ENCODE measurements at regions not wholly inside any gene's neighbourhood (a gene's known extent, or its start where the extent isn't known, plus 50 kb on each side); places are given as distances from the start of the nearest gene placed in this dataset.
"Not testable (repeated sequence)": the region's sequence is repeated elsewhere in the genome, so short reads cannot be mapped to it uniquely, and the experiment has no call there.

DNA sequence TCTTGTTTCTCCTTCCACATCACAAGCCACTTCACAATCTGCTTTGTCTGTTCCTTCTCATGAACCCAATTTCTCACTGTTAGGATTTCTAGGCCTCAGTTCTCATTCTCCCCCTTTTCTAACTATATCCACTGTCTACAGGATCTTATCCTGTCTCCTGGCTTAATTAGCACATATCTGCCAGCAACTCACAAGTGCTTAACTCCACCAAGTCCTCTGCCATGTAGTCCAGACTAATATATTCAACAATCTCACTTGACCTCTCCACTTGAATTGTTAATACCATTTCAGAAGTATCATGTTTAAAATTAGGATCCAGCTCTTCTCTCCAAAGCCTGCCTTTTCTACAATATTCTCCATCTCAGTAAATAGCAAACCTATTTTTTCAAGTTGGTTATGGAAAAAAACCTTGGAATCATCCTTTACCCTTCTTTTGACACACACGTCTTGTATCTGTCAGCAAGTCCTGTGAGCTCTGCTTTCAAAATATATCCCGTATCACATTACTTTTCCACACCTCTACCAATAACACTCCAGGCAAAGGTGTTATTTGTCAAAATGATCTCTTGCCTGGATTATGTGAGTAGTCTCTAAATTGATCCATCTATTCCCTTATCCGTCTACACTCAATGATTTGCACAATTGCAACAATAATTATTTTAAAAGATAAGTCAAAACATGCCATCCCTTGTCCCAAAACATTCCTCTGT is 127.2 kb upstream of the SLIT2 start:
- no peak for DNase-seq

DNA sequence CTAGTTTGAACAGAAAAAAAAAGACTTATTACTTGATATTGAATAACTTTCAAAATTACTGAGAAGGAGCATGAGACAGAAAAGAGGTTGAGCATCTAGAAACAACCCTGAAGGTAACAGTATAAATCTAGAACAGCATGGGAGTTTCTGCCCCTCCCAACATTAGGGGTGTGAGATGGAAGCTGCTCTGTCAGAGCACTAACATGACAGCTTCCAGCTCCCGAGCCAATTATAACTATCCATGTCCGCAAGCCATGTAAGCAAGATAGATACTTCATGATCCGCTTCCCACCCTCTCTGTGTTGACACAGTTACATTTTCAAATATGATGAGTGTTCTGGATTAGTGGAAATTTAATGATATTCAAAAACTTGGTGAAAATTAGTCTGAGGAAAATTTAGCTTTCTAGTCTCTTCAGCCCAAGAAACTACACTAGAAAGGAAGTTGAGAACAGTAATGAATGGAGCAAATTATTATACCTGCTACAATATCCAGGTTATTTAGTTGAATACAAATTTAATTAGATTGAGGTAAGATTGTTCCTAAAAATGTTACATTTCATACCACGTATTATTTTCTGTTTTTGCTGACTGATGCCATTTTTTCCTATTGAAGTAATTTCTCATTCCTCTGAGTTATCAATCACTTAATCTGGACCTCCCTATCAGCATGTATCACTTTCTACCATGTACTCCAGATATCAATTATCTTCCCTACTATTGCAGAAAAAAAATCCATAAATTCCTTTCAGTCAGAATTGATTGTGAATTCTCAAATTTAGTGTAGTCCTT is 129.3 kb upstream of the SLIT2 start:
- no peak for DNase-seq

DNA sequence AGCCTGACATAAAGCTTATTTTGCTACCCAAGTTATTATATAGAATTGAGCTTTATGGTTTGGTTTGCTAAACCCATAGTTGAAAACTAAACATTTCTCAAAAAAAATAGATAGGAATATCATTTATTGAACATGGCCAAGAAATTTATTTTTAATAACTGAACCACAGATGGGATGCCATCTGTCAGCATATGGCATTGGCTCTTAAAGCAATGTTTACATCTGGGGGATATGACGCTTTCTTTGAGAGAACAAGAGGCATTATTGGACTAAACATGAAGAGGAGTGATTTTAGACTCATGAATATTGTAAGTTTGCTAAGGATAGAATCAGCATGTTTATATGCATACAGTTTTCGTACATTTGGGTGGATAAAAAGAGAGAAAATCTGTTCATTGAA is 132.6 kb upstream of the SLIT2 start:
- DNase-seq, result no peak

DNA sequence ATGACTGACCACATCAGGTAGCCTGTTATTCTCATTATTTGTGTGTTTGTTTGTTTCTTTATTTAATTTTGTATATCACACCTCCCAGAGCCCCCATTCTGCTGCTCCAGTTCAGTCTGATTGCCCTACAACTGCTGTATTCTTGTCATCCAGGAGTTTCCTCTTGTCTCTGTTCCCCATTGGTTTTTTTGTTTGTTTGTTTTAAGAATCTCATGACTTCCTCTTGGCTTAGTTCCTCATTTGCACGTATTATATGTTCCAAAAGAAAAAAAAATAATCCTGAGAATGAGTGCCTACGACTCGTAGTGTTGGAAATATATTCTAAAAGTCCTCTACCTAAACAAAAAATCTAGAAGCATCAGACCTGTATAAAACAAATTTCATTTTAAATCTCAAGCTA is 142.3 kb upstream of the SLIT2 start:
- no peak for DNase-seq

DNA sequence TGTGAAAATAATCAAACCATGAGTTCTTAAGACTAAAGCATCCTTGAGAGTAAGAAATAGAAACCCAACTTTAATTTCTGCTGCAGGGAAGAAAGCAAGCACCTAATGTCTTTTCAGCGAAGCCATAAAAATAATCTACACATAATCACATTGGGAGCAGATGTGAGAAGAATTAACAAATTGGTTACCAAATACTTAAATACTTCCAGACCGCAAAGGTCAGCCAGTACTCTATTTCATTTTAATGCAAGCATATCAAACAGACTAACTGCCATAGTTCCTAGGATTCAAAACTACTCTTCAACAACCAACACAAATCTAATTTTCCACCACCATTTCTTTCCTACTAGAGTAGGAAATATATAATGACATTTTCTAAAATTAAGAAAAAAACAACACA is 144.8 kb upstream of the SLIT2 start:
- DNase-seq, result no peak

DNA sequence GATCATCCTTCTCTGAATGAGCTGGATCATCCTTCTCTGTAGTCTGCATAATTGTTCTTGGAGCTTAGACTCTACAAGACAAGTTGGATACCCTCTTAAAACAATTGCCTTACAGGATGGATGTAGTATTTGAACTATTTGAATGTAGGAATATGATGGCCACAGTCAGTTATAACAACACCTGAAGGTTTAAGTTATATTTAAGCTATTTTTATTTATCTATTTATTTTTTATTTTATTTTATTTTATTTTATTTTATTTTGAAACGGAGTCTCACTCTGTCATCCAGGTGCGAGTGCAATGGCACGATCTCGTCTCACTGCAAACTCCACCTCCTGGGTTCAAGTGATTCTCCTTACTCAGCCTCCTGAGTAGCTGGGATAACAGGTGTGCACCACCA is 149.9 kb upstream of the SLIT2 start:
- no peak for DNase-seq

DNA sequence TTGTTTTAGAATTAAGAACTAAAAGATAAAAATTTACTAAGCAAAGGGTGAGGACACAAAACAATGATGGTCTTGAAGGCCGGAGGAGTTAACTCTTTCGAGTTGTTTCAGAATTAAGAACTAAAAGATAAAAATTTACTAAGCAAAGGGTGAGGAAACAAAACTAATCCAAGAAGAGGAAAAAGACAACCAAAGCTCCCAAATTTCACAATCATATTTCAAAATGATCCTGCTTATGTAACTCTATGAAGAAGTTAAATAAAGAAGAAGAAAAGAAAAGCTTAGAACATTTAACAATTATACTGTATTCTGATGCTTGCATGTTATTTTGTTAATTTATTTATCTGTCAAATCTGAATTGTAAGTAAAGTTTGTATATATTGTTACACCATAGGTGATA is 154.8 kb upstream of the SLIT2 start:
- no peak for DNase-seq

- DNase-seq, result no peak
Observed at GRCh38 chr4:20095805-20096541, 155.7 kb upstream of the SLIT2 start.

DNA sequence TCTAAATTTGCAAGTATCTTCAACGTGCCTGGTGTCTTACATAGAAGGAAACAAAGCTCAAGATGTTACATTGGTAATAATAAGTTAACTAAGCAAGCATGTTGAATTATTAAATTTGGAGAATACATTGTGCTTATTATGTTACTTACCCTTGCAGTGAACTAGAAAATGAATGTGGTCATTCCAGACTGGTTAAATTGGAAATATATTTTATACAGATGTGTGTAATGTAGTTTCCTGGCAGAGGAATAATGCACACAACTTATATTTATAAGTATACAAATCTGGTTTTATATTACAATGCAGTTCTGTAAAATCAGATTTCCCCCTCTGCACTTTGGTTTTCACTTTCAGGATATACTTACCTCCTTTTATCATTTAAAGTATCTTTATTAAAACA is 159.9 kb upstream of the SLIT2 start:
- DNase-seq, result no peak

- DNase-seq, result no peak
Observed at GRCh38 chr4:20087522-20087911, 164.2 kb upstream of the SLIT2 start.

DNA sequence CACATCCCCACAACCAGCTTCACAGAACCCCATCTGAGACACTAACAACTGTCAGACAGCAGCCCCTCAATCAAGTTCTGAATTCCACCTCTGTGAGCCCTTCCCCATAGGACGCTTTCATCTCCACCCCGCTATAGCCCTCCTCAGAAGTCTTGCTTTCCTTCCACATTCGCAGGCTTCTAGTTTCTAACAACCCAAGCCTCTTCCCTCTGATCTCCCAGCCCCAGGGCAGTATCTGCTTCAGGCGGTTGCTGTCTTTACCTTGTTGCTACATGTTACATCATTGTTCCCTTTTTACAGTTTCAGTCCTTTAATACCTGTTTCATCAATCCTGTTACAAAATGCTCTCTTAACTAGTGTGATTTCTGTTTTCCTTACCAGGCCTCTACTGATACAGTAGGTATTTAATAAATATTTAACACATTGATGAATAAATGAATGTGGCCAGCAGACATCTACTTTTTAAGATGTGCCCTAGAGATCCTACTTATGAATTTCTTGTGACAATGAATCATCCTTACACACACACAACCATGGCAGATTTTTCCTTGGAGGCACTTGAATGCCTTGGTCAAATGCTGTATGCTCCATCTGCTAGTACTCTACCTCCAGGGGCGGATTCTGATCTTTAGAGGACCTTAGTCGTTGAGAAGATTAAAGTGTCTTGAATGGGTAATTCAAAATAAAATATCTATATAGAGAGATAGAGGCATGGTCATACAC is 164.7 kb upstream of the SLIT2 start:
- no peak for DNase-seq

GRCh38 chr4:20086067-20086798 is 165.5 kb upstream of the SLIT2 start:
- DNase-seq, result no peak

DNA sequence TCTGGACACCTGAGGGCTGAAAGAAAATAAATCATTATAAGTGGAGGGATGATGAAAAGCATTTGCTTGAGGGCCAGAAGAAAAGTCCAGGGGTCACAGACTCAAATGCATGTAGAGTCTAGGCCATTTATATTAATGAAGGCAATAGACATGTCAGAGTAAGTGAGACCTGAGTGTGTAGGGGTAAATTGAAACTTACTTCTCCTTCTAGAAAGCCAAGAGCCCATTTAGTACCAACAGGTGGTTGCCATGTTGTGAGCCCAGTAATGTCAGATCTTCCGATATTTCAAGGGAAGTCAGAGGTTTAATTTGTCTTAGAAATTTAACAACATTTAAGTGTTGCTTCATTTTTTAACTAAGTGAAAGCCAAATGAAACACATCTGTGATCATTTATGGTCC is 166.1 kb upstream of the SLIT2 start:
- no peak for DNase-seq

- no peak for DNase-seq
Observed at GRCh38 chr4:20085156-20085555, 166.5 kb upstream of the SLIT2 start.

- no peak for DNase-seq
Observed at GRCh38 chr4:20084488-20084887, 167.2 kb upstream of the SLIT2 start.

GRCh38 chr4:20078644-20079043 is 173.1 kb upstream of the SLIT2 start:
- no peak for DNase-seq

DNA sequence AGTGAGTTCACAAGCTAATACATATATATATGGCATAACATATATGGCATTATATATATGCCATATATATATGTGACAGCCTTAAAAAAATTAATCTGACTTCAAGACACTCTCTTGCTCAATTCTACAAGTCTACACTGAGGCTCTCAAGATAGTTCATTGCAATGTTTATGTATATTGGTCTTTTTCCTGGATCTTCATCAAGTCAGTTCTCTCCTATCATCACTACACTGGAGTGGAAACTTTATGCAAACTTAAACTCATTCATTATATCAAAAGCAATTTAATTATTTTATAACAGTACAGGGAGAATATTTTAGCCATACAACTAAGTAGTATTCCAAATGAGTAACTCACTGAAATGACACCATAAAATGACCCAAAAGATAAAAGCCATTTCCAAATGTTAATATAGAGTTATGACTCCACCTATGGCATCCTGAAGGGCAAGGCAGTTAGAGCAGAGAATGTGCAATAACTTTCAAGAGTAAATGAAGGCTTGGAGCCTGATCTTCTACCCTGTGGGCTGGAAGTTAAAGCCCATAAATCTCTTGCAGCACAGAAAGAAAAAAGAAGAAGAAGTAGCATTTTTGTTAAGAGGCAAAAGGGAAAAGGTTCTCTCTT is 176.3 kb upstream of the SLIT2 start:
- no peak for DNase-seq

- DNase-seq, result no peak
Observed at GRCh38 chr4:20074450-20074849, 177.3 kb upstream of the SLIT2 start.

- DNase-seq, result no peak
Observed at GRCh38 chr4:20065952-20066351, 185.8 kb upstream of the SLIT2 start.

- DNase-seq, result not testable (repeated sequence)
Observed at GRCh38 chr4:20062857-20063256, 188.8 kb upstream of the SLIT2 start.

GRCh38 chr4:20062054-20062453 is 189.7 kb upstream of the SLIT2 start:
- DNase-seq, result no peak

Data from renal pelvis (tissue), 1 donor.